NCI-H510A treated with DMSO at 0.1 percent for 48 hours (cell line): ENCODE measurements at regions not wholly inside any gene's neighbourhood (a gene's known extent, or its start where the extent isn't known, plus 50 kb on each side); places are given as distances from the start of the nearest gene placed in this dataset.

Source experiments
- DNase-seq: peaks from one replicate; lab custom pipeline; 2025; lab: John Stamatoyannopoulos, UW

GRCh38 chr12:58981961-58982360 lies 61.7 kb upstream of the LRIG3 start:
- DNase-seq = no peak

GRCh38 chr12:58980768-58981167 lies 60.5 kb upstream of the LRIG3 start:
- DNase-seq = no peak

- no peak for DNase-seq
Observed at GRCh38 chr12:58978717-58979116, 58.4 kb upstream of the LRIG3 start.

- no peak for DNase-seq
Observed at GRCh38 chr12:58977476-58977875, 57.2 kb upstream of the LRIG3 start.

DNA sequence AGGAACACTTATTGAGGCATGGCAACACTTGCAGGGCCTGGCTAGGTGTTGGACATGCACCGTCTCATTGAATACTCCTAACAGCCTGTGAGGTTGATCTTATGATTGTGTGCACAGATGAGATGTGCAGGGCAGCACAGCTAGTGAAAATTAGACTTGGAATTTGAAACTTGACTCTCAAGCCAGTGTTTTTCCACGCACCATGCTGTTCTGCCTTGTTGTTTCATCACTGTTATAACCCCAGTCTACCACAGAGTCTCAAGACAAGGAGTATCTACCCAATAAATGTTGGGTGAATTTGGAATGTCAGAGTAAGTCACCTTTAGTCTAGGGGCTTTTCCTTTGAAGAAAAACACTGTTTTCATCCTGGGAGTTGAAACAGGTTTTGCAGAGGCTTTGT lies 55.8 kb upstream of the LRIG3 start:
- DNase-seq = no peak
